GM12878 (cell line): ENCODE measurements at regions not wholly inside any gene's neighbourhood (a gene's known extent, or its start where the extent isn't known, plus 50 kb on each side); places are given as distances from the start of the nearest gene placed in this dataset.

Experiments used
- ATAC-seq: fragments of 200-7000 bp; cut with Tn5 transposase; 3 replicates; pipeline ENCODE4 v1.9.1; 2020; ENCODE audit warnings: mild to moderate bottlenecking, moderate library complexity
- BruUV-seq: library from RNA; stranded (reverse); fragments of 400-500 nt; replicated peaks from 2 replicates; lab custom pipeline; 2021; lab: Mats Ljungman, UMichigan
- CTCF ChIA-PET: fragments of 300-600 bp; sonication (Branson Sonifier 250); formaldehyde crosslinking; extraction: SDS; loops from one replicate; lab custom pipeline; 2021; ENCODE audit warnings: inconsistent platforms; lab: Yijun Ruan, JAX
- POLR2A ChIA-PET: fragments of 350-600 bp; formaldehyde crosslinking; extraction: SDS; loops from one replicate; lab custom pipeline; 2021; ENCODE audit warnings: inconsistent platforms; lab: Charles Lee
- RAD21 ChIA-PET: fragments of 300-600 bp; sonication (Branson Sonifier 250); formaldehyde crosslinking; loops from one replicate; lab custom pipeline; 2023; ENCODE audit warnings: antibody characterized with exemption; ENCODE audit not compliant: unreplicated experiment; lab: Charles Lee
- SMC1A ChIA-PET: fragments of 300-600 bp; sonication (Branson Sonifier 250); formaldehyde crosslinking; loops from one replicate; lab custom pipeline; 2023; ENCODE audit not compliant: unreplicated experiment, uncharacterized antibody; lab: Charles Lee
- DNase-seq: peaks from one replicate; pipeline ENCODE4 v3.0.0-alpha.2; 2011; ENCODE audit warnings: low read depth, low spot score
- FAIRE-seq: peaks from 3 replicates; lab custom pipeline; 2011; peaks lifted over from hg19 to GRCh38; lab: Jason Lieb, UNC
- H2AFZ ChIP-seq: 2 replicates; pipeline ENCODE4 v1.6.0; 2011; ENCODE audit warnings: low read depth, low read length, control low read depth; ENCODE audit not compliant: control insufficient read depth
- H3K27ac ChIP-seq: 2 replicates; pipeline ENCODE4 v1.5.1; 2011; ENCODE audit warnings: control low read depth; ENCODE audit not compliant: control insufficient read depth, insufficient read depth
- H3K27me3 ChIP-seq, 2 experiments: replicated peaks in 1 of 2; 2 replicates each; pipeline versions ENCODE4 v1.6.0 to v1.6.1; 2011; ENCODE audit warnings: low read length in 1 of 2; ENCODE audit not compliant: control insufficient read depth in 2 of 2, insufficient read depth in 2 of 2
- H3K36me3 ChIP-seq, 2 experiments: 2 replicates each; pipeline ENCODE4 v1.5.1; 2011; ENCODE audit warnings: low read length in 1 of 2; ENCODE audit not compliant: control insufficient read depth in 2 of 2, insufficient read depth in 2 of 2
- H3K4me1 ChIP-seq: 2 replicates; pipeline ENCODE4 v1.6.1; 2011; ENCODE audit warnings: mild to moderate bottlenecking, low read length, moderate library complexity, mixed read lengths; ENCODE audit not compliant: control insufficient read depth, insufficient read depth
- H3K4me2 ChIP-seq: 2 replicates; pipeline ENCODE4 v1.6.0; 2011; ENCODE audit warnings: control low read depth; ENCODE audit not compliant: control insufficient read depth, insufficient read depth
- H3K4me3 ChIP-seq: fragments of 200-600 bp; sonication (generic); 2 replicates; pipeline ENCODE4 v1.5.1; 2016
- H3K79me2 ChIP-seq: 2 replicates; pipeline ENCODE4 v1.6.0; 2011; ENCODE audit warnings: low read length; ENCODE audit not compliant: control insufficient read depth, insufficient read depth
- H3K9ac ChIP-seq: 2 replicates; pipeline ENCODE4 v1.8.0; 2011; ENCODE audit warnings: low read length, control low read depth, mixed read lengths; ENCODE audit not compliant: control insufficient read depth, insufficient read depth
- H3K9me3 ChIP-seq: replicated peaks from 3 replicates; pipeline ENCODE4 v1.5.1; 2011; ENCODE audit warnings: mild to moderate bottlenecking, low read length; ENCODE audit not compliant: control insufficient read depth, insufficient read depth
- H4K20me1 ChIP-seq: 2 replicates; pipeline ENCODE4 v1.6.0; 2011; ENCODE audit not compliant: control insufficient read depth, insufficient read depth
- BCL11A ChIP-seq: IDR thresholded peaks from 2 replicates; pipeline ENCODE4 v1.6.1; 2011; ENCODE audit warnings: low read depth, low read length
- BCL3 ChIP-seq: IDR thresholded peaks from 2 replicates; pipeline ENCODE4 v1.6.1; 2011; ENCODE audit warnings: borderline replicate concordance, low read depth, mild to moderate bottlenecking, moderate library complexity, low read length; ENCODE audit not compliant: insufficient read depth, poor library complexity, severe bottlenecking
- CBX5 ChIP-seq: sonication (generic); IDR thresholded peaks from 2 replicates; pipeline ENCODE4 v1.6.1; 2016; ENCODE audit warnings: low read depth, moderate library complexity, mild to moderate bottlenecking, inconsistent platforms
- HDAC6 ChIP-seq: fragments of 200-600 bp; sonication (generic); IDR thresholded peaks from one replicate; pipeline ENCODE4 v1.8.0; 2017; ENCODE audit warnings: antibody characterized with exemption; ENCODE audit not compliant: unreplicated experiment
- IRF4 ChIP-seq: IDR thresholded peaks from 2 replicates; pipeline ENCODE4 v1.6.1; 2011; ENCODE audit warnings: low read depth, low read length
- MTA3 ChIP-seq: IDR thresholded peaks from 2 replicates; pipeline ENCODE4 v1.6.1; 2012; ENCODE audit warnings: low read length, inconsistent platforms, borderline replicate concordance
- MYB ChIP-seq: fragments of 150-350 bp; IDR thresholded peaks from 2 replicates; pipeline ENCODE4 v1.6.1; 2014; ENCODE audit warnings: mild to moderate bottlenecking, low read depth, low read length, borderline replicate concordance
- NFXL1 ChIP-seq: fragments of 450-650 bp; IDR thresholded peaks from 2 replicates; pipeline ENCODE4 v1.6.1; 2017; ENCODE audit warnings: antibody characterized with exemption, mild to moderate bottlenecking, borderline replicate concordance
- PAX8 ChIP-seq: fragments of 450-650 bp; IDR thresholded peaks from 2 replicates; pipeline ENCODE4 v1.6.1; 2017; ENCODE audit warnings: mild to moderate bottlenecking, moderate library complexity
- POLR2A ChIP-seq: IDR thresholded peaks from 2 replicates; pipeline ENCODE4 v1.6.1; 2011; ENCODE audit warnings: low read depth, mild to moderate bottlenecking, low read length
- RAD21 ChIP-seq: IDR thresholded peaks from 2 replicates; pipeline ENCODE4 v1.6.1; 2011; ENCODE audit warnings: mild to moderate bottlenecking, low read depth, low read length, moderate library complexity; ENCODE audit not compliant: insufficient read depth
- RB1 ChIP-seq: fragments of 450-650 bp; formaldehyde crosslinking; IDR thresholded peaks from 2 replicates; pipeline ENCODE4 v1.6.1; 2017; ENCODE audit warnings: mild to moderate bottlenecking, borderline replicate concordance
- RBBP5 ChIP-seq: fragments of 200-600 bp; sonication (generic); conservative IDR thresholded peaks from 2 replicates; pipeline ENCODE4 v1.6.1; 2016
- RELB ChIP-seq: fragments of 450-650 bp; IDR thresholded peaks from 2 replicates; pipeline ENCODE4 v1.6.1; 2017; ENCODE audit warnings: low read depth, mild to moderate bottlenecking, moderate library complexity
- STAT3 ChIP-seq: IDR thresholded peaks from 2 replicates; pipeline ENCODE4 v1.6.1; 2011; ENCODE audit warnings: low read depth, low read length, improper control_type of control experiment
- TARDBP ChIP-seq: IDR thresholded peaks from 2 replicates; pipeline ENCODE4 v1.6.1; 2016; ENCODE audit warnings: borderline replicate concordance
- USF2 ChIP-seq: IDR thresholded peaks from 2 replicates; pipeline ENCODE4 v1.6.1; 2011; ENCODE audit warnings: low read depth, low read length, improper control_type of control experiment, borderline replicate concordance
- YBX1 ChIP-seq: fragments of 450-650 bp; IDR thresholded peaks from 2 replicates; pipeline ENCODE4 v1.6.1; 2016; ENCODE audit warnings: antibody characterized with exemption
- ZNF622 ChIP-seq: fragments of 450-650 bp; IDR thresholded peaks from 2 replicates; pipeline ENCODE4 v1.6.1; 2017; ENCODE audit warnings: mild to moderate bottlenecking, inconsistent platforms
- ZZZ3 ChIP-seq: IDR thresholded peaks from 2 replicates; pipeline ENCODE4 v1.6.1; 2011; ENCODE audit warnings: low read depth; ENCODE audit not compliant: control insufficient read depth, insufficient read length
- WGBS: methylation state at CpG from one replicate; pipeline ENCODE4 v1.1.6; 2016; ENCODE audit warnings: low lambda C conversion rate; ENCODE audit not compliant: insufficient replicate concordance, insufficient coverage; ENCODE audit errors: missing lambda C conversion rate; 5-methylcytosine and 5-hydroxymethylcytosine counted together
- in situ Hi-C: fragments of 300-500 bp; cut with MboI; formaldehyde crosslinking; loops from 9 replicates; pipeline ENCODE4 v1.14.3; 2018; ENCODE audit warnings: mixed read lengths
- intact Hi-C: fragments of 100-400 bp; cut with micrococcal nuclease; formaldehyde crosslinking; loops from one replicate; pipeline ENCODE4 v1.14.2; 2022; ENCODE audit not compliant: unreplicated experiment

- no peak for TF ChIP-seq MTA3
- TF ChIP-seq RB1 = no peak
- TF ChIP-seq HDAC6 = no peak
- TF ChIP-seq BCL3 = no peak
- TF ChIP-seq BCL11A = no peak
- no peak for TF ChIP-seq STAT3
- no peak for TF ChIP-seq YBX1
- TF ChIP-seq PAX8 = no peak
Observed at GRCh38 chr4:188780686-188781085, 641.4 kb downstream of the TRIML1 start (continued).

- Histone ChIP-seq H3K27me3 (no peaks in the 10 kb centered on the region), H3K36me3 (no peaks in the 10 kb centered on the region), H3K79me2 (no peaks in the 10 kb centered on the region), H3K4me2 (no peak overlapping the region), H3K27ac (no peak overlapping the region), H4K20me1 (no peaks in the 10 kb centered on the region), H3K4me1 (no peaks in the 10 kb centered on the region), H3K9me3 (no peaks in the 10 kb centered on the region), H3K4me3 (no peak overlapping the region), H3K9ac (no peak overlapping the region), H2AFZ (no peak overlapping the region)
- FAIRE-seq (no peak), ATAC-seq (no peak), DNase-seq (no peak)
- TF ChIP-seq RELB (no peak), CBX5 (no peak), NFXL1 (no peak), USF2 (no peak), IRF4 (no peak), RBBP5 (no peak), MYB (no peak), RAD21 (no peak), ZNF622 (no peak), ZZZ3 (no peak), TARDBP (no peak), POLR2A (no peak)
- RAD21 ChIA-PET = interaction anchor here (0.8 kb wide), 1 partner anchor 420 kb away, joined by 3 read pairs; no protein-coding TSS in a partner anchor
- no TSS peak for BruUV-seq
- intact Hi-C loops = no loop called here
- in situ Hi-C loops = no loop called here
- WGBS = 11% methylated on average over 3 of the region's 3 CpGs
- CTCF ChIA-PET = no interaction called here
- SMC1A ChIA-PET = no interaction called here
- POLR2A ChIA-PET = no interaction called here
Observed at GRCh38 chr4:188781655-188782054, 642.4 kb downstream of the TRIML1 start.
